ENCODE measurements at regions not wholly inside any gene's neighbourhood (a gene's known extent, or its start where the extent isn't known, plus 50 kb on each side); places are given as distances from the start of the nearest gene placed in this dataset.
"Not testable (repeated sequence)": the region's sequence is repeated elsewhere in the genome, so short reads cannot be mapped to it uniquely, and the experiment has no call there.

DNA sequence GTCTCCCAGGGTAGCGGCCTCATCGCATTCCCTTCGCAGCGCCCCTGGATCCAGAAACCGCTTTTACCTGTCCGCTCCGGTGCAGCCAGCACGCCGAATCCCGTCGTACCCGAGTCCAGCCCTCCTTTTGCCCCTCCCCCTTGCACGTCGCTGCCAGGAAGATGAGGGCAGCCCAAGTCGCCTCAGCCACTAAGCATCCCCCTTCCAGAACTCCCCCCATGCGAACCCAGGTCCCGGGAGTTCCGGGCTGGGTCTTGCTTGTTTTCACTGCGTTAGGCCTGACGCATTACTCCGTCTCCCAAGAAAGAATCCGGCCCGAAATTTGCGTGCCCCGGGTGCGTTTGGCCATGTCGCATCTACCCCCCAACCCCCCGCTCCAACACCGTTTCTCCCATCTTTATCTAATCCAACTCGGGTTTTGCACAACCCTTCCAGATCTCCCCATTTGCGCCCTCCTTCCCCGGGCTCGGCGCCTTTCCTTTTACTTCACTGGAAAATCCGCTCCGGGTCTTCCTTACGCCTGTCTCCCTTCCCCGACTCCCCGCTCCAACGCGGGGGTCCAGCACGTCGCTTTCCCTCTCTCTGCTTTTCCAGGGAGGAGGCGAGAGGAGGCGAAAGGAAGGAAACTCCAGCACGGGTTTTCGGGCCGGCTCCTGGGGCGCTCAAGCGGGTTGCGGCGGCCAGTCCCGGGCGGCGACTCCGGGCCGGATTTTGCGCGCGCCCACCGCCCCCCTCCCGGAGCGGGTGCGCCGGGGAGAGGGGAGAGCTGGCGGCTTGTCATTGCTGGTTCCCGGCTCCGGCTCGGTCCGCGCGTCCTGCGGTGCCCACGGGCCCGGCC is 116.0 kb downstream of the CRLF3 start:
- DNase-seq (ENCODE audit: low spot score in 2 of 2) = peak; percentile 52 to 66
- 0 to 1% methylated on average over 60 to 62 of the region's 75 CpGs for WGBS, 2 donors
- not testable (repeated sequence) for H3K9me3 ChIP-seq, H3K36me3 ChIP-seq
- Histone ChIP-seq H3K27me3 (peaks cover 0 to 35% of the 10 kb centered on the region in 2 donors), H3K27ac (peak overlapping the region; percentile 27 to 71 (median 66)), H3K4me3 (peak overlapping the region; percentile 49 to 78 (median 56)), H3K4me1 (peaks cover 0 to 32% (median 7%) of the 10 kb centered on the region in 4 donors)
- TF ChIP-seq, protein P1, sequence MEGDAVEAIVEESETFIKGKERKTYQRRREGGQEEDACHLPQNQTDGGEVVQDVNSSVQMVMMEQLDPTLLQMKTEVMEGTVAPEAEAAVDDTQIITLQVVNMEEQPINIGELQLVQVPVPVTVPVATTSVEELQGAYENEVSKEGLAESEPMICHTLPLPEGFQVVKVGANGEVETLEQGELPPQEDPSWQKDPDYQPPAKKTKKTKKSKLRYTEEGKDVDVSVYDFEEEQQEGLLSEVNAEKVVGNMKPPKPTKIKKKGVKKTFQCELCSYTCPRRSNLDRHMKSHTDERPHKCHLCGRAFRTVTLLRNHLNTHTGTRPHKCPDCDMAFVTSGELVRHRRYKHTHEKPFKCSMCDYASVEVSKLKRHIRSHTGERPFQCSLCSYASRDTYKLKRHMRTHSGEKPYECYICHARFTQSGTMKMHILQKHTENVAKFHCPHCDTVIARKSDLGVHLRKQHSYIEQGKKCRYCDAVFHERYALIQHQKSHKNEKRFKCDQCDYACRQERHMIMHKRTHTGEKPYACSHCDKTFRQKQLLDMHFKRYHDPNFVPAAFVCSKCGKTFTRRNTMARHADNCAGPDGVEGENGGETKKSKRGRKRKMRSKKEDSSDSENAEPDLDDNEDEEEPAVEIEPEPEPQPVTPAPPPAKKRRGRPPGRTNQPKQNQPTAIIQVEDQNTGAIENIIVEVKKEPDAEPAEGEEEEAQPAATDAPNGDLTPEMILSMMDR (IDR thresholded peaks at IDR 0.05) = peak in 2 of 5 experiments; percentile 54 to 58
- TF ChIP-seq EP300 (IDR thresholded peaks at IDR 0.05) (peak in 1 of 2 donors; percentile 56), POLR2A (IDR thresholded peaks at IDR 0.05) (peak; percentile 32 to 67)

DNA sequence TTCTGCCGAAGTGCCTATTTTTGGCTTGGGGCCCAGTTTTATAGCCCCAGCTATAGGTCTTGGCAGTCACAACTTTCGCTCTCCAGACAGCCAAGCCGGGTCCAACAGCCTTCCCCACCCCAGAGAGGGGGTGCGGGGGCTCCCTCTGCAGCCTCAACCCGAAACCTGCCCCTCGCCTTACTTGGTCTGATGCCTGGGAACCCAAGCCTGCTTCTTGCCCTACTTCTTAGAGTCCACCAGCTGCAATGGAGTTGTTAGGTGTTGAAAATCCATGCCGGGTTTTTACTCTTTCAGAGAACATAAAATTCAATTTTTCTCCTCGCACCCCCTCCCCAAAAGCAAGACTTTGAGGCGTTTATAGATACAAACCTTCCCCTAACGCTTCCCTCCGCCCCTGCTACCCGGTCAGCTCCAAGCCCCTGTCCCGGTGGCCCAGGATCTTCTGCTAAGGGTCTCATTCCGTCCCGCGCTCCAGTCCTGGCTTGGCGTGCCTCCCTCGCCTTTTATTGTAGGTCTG is 116.7 kb downstream of the CRLF3 start:
- H3K4me1 ChIP-seq = peaks cover 0 to 32% (median 7%) of the 10 kb centered on the region in 4 donors

DNA sequence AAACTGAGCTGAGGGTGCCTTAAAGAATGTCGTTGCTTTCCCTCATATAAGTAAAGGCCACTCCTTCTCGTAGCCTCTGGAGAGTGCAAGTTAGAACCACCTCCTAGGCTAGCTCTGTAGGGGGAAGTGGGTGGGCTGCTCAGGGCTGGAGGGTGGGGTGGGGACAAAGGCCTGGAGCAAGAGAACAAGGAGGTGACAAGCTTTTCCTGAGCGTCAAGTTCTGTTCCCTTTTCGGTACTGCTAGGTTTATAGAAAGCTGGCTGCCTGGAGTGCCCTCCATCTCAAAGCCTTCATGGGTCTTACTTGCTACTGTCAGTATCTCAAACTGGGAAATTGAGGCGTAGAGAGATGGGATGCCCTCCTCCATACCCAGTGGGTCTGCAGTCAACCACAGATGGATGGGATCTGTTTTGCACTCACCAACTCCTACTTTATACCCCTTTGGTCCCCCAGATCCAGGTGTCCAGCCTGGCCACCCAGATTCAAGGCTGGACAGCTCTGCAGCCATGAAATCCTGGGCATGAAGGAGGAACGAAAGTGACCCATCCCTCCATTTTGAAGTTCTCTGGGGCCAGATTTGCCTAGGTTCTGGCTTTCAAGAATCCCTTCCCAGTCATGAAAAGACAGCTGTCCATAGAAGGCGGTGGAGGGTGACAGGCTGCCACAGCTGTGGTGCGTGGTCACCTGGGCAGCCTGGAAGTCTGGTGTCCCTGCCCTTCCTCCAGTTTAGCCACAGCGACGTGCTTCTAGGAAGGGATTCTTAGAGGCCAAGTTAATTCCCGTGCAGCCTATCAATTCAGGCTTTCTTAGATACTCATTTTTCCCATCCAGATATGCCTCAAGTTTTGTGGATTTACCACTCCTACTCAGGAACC is 117.8 kb downstream of the CRLF3 start:
- not testable (repeated sequence) for DNase-seq (ENCODE audit: low spot score in 2 of 2); H3K27ac ChIP-seq; H3K36me3 ChIP-seq; H3K9me3 ChIP-seq
- Histone ChIP-seq H3K4me1 (peaks cover 0 to 32% (median 7%) of the 10 kb centered on the region in 4 donors), H3K27me3 (peaks cover 0 to 51% of the 10 kb centered on the region in 2 donors), H3K4me3 (peak overlapping the region in 1 of 4 donors; percentile 14)
- 48 to 53% methylated on average over 10 to 11 of the region's 11 CpGs for WGBS, 2 donors

More for the DNA sequence above, 116.7 kb downstream of the CRLF3 start:
- Histone ChIP-seq H3K27me3 (peaks cover 0 to 42% of the 10 kb centered on the region in 2 donors), H3K27ac (peak overlapping the region in 3 of 4 donors; percentile 63 to 71 (median 70)), H3K4me3 (peak overlapping the region; percentile 49 to 78 (median 56))
- H3K36me3 ChIP-seq, H3K9me3 ChIP-seq: not testable (repeated sequence)
- peak in 1 of 2 donors; percentile 17 for DNase-seq (ENCODE audit: low spot score in 2 of 2)
- WGBS, 2 donors = 3% methylated on average over 18 of the region's 18 CpGs

DNA sequence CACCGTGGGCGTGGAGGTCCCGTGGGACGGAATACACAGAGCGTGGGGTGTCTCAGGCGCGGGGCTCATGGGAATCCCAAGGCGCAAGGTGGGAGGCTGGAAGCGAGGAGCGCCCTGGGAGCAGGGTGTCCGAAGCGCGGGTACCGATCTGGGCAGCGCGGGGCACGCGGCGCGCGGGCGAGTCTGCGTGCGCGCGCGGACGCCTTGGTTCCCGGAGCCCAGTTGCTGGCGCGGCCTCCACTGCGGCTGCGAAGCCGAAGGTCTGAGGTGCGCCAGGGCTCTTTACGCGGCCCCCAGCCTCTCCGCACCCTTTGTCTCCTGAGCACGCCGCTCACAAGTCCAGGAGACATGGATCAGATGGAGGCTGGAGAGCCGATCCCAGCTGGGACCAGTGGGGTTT is 118.5 kb downstream of the CRLF3 start:
- peak overlapping the region in 1 of 4 donors; percentile 14 for H3K4me3 ChIP-seq
- H3K27ac ChIP-seq; DNase-seq (ENCODE audit: low spot score in 2 of 2); H3K36me3 ChIP-seq; H3K9me3 ChIP-seq: not testable (repeated sequence)
- peaks cover 0 to 31% (median 7%) of the 10 kb centered on the region in 4 donors for H3K4me1 ChIP-seq
- peaks cover 0 to 58% of the 10 kb centered on the region in 2 donors for H3K27me3 ChIP-seq
- WGBS, 2 donors = 4 to 8% methylated on average over 13 to 34 of the region's 41 CpGs

DNA sequence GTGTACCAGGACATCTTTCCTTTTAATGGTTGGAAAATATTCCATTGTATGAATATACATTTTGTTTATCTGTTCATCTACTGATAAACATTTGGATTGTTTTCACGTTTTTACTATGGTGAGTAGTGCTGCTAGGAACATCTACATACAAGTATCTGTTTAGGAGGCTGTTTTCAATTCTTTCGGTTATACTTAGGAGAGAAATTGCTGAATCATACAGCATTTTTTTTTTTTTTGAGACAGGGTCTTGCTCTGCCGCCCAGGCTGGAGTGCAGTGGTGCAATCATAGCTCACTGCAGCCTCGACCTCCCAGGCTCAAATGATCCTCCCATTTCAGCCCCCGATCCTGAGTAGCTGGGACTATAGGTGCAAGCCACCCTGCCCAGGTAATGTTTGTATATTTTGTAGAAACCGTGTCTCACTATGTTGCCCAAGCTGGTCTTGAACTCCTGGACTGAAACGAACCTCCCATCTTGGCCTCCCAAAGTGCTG is 122.9 kb downstream of the CRLF3 start:
- H3K36me3 ChIP-seq = no peaks in the 10 kb centered on the region
- DNase-seq (ENCODE audit: low spot score in 2 of 2) = no peak
- H3K4me1 ChIP-seq = peaks cover 0 to 12% (median 2%) of the 10 kb centered on the region in 4 donors
- H3K27me3 ChIP-seq = peaks cover 0 to 73% of the 10 kb centered on the region in 2 donors
- no peaks in the 10 kb centered on the region for H3K9me3 ChIP-seq
- WGBS, 2 donors = 74 to 82% methylated on average over 7 of the region's 7 CpGs
- TF ChIP-seq, protein P1 (IDR thresholded peaks at IDR 0.05) = no peak
- no peak for TF ChIP-seq EP300 (IDR thresholded peaks at IDR 0.05)
- TF ChIP-seq POLR2A (IDR thresholded peaks at IDR 0.05) = no peak
- H3K27ac ChIP-seq = no peak overlapping the region
- no peak overlapping the region for H3K4me3 ChIP-seq

DNA sequence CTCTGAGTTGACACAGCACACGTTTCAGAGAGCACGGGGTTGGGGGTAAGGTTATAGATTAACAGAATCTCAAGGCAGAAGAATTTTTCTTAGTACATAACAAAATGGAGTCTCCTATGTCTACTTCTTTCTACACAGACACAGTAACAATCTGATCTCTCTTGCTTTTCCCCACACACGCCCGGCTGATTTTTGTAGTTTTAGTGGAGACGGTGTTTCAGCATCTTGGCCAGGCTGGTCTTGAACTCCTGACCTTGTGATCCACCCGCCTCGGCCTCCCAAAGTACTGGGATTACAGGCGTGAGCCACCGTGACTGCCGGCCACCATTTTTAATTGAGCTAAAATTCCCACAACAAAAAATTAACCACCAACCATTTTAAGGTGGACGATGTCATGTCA is 123.7 kb downstream of the CRLF3 start:
- not testable (repeated sequence) for DNase-seq (ENCODE audit: low spot score in 2 of 2); H3K4me3 ChIP-seq; H3K4me1 ChIP-seq; H3K9me3 ChIP-seq; H3K36me3 ChIP-seq; H3K27ac ChIP-seq
- 45 to 53% methylated on average over 9 of the region's 11 CpGs for WGBS, 2 donors
- H3K27me3 ChIP-seq = peaks cover 0 to 66% of the 10 kb centered on the region in 2 donors

Measured in tibial nerve (tissue), 4 donors.